ENCODE measurements at regions not wholly inside any gene's neighbourhood (a gene's known extent, or its start where the extent isn't known, plus 50 kb on each side); places are given as distances from the start of the nearest gene placed in this dataset.
"Not testable (repeated sequence)": the region's sequence is repeated elsewhere in the genome, so short reads cannot be mapped to it uniquely, and the experiment has no call there.

- H3K36me3 ChIP-seq: no peaks in the 10 kb centered on the region
- peaks cover 3% of the 10 kb centered on the region for H3K4me1 ChIP-seq (ENCODE audit: low read depth)
- no peak overlapping the region for H3K4me3 ChIP-seq
- H3K9me3 ChIP-seq (ENCODE audit: low read depth): no peaks in the 10 kb centered on the region
- no peaks in the 10 kb centered on the region for H3K27me3 ChIP-seq
- no peak overlapping the region for H3K27ac ChIP-seq
- DNase-seq (ENCODE audit: low read depth in 1 of 2, low spot score in 1 of 2): no peak
- TF ChIP-seq CTCF (IDR thresholded peaks at IDR 0.05; ENCODE audit: low read depth, low read length): no peak
These were observed 349.5 kb downstream of the ZIC3 start for GRCh38 chrX:137915466-137915865.

- Histone ChIP-seq H3K4me1 (ENCODE audit: low read depth) (peaks cover 3% of the 10 kb centered on the region), H3K9me3 (ENCODE audit: low read depth) (no peaks in the 10 kb centered on the region), H3K27ac (no peak overlapping the region), H3K36me3 (no peaks in the 10 kb centered on the region), H3K4me3 (no peak overlapping the region), H3K27me3 (no peaks in the 10 kb centered on the region)
- DNase-seq (ENCODE audit: low read depth in 1 of 2, low spot score in 1 of 2): peak in 1 of 2 donors; percentile 44
- TF ChIP-seq CTCF (IDR thresholded peaks at IDR 0.05; ENCODE audit: low read depth, low read length): no peak
These were observed 350.3 kb downstream of the ZIC3 start for GRCh38 chrX:137916090-137916746.

GRCh38 chrX:137926090-137926489 is 360.2 kb downstream of the ZIC3 start:
- peak in 1 of 2 donors; percentile 39 for DNase-seq (ENCODE audit: low read depth in 1 of 2, low spot score in 1 of 2)
- Histone ChIP-seq H3K27ac (no peak overlapping the region), H3K36me3 (no peaks in the 10 kb centered on the region), H3K27me3 (no peaks in the 10 kb centered on the region), H3K9me3 (ENCODE audit: low read depth) (no peaks in the 10 kb centered on the region), H3K4me1 (ENCODE audit: low read depth) (no peaks in the 10 kb centered on the region), H3K4me3 (no peak overlapping the region)
- no peak for TF ChIP-seq CTCF (IDR thresholded peaks at IDR 0.05; ENCODE audit: low read depth, low read length)

- no peaks in the 10 kb centered on the region for H3K27me3 ChIP-seq
- H3K4me1 ChIP-seq (ENCODE audit: low read depth): no peaks in the 10 kb centered on the region
- no peaks in the 10 kb centered on the region for H3K9me3 ChIP-seq (ENCODE audit: low read depth)
- no peak overlapping the region for H3K4me3 ChIP-seq
- DNase-seq (ENCODE audit: low read depth in 1 of 2, low spot score in 1 of 2): no peak
- TF ChIP-seq CTCF (IDR thresholded peaks at IDR 0.05; ENCODE audit: low read depth, low read length): no peak
- H3K36me3 ChIP-seq: no peaks in the 10 kb centered on the region
- no peak overlapping the region for H3K27ac ChIP-seq
These were observed 364.0 kb downstream of the ZIC3 start for GRCh38 chrX:137929951-137930350.

GRCh38 chrX:137930533-137930932 is 364.6 kb downstream of the ZIC3 start:
- Histone ChIP-seq H3K36me3 (no peaks in the 10 kb centered on the region), H3K4me1 (ENCODE audit: low read depth) (no peaks in the 10 kb centered on the region), H3K4me3 (no peak overlapping the region), H3K9me3 (ENCODE audit: low read depth) (no peaks in the 10 kb centered on the region), H3K27ac (no peak overlapping the region), H3K27me3 (no peaks in the 10 kb centered on the region)
- TF ChIP-seq CTCF (IDR thresholded peaks at IDR 0.05; ENCODE audit: low read depth, low read length): no peak
- no peak for DNase-seq (ENCODE audit: low read depth in 1 of 2, low spot score in 1 of 2)

GRCh38 chrX:137934214-137934613 is 368.3 kb downstream of the ZIC3 start:
- H3K27ac ChIP-seq: not testable (repeated sequence)

GRCh38 chrX:137934887-137935286 is 369.0 kb downstream of the ZIC3 start:
- H3K27ac ChIP-seq; DNase-seq (ENCODE audit: low read depth in 1 of 2, low spot score in 1 of 2); H3K27me3 ChIP-seq; H3K4me3 ChIP-seq; H3K4me1 ChIP-seq (ENCODE audit: low read depth); H3K9me3 ChIP-seq (ENCODE audit: low read depth); H3K36me3 ChIP-seq: not testable (repeated sequence)

More at GRCh38 chrX:137934214-137934613, 368.3 kb downstream of the ZIC3 start:
- not testable (repeated sequence) for H3K9me3 ChIP-seq (ENCODE audit: low read depth); H3K36me3 ChIP-seq; H3K4me3 ChIP-seq; DNase-seq (ENCODE audit: low read depth in 1 of 2, low spot score in 1 of 2); H3K27me3 ChIP-seq; H3K4me1 ChIP-seq (ENCODE audit: low read depth)

Measured in cardiac muscle cell (in vitro differentiated cells and primary cell).